GM12891 (cell line): ENCODE measurements at regions not wholly inside any gene's neighbourhood (a gene's known extent, or its start where the extent isn't known, plus 50 kb on each side); places are given as distances from the start of the nearest gene placed in this dataset.
"Not testable (repeated sequence)": the region's sequence is repeated elsewhere in the genome, so short reads cannot be mapped to it uniquely, and the experiment has no call there.

ENCODE experiments used
- PAX5 ChIP-seq: IDR thresholded peaks from 2 replicates; pipeline ENCODE4 v1.6.1; 2011; ENCODE audit warnings: low read length, moderate library complexity, mild to moderate bottlenecking; ENCODE audit not compliant: insufficient read depth, severe bottlenecking
- POLR2A ChIP-seq: IDR thresholded peaks from 2 replicates; pipeline ENCODE4 v1.6.1; 2011; ENCODE audit warnings: low read depth, low read length, control low read depth
- POLR2AphosphoS5 ChIP-seq: IDR thresholded peaks from 2 replicates; pipeline ENCODE4 v1.6.1; 2011; ENCODE audit warnings: low read depth, low read length, control low read depth
- POU2F2 ChIP-seq: IDR thresholded peaks from 2 replicates; pipeline ENCODE4 v1.6.1; 2011; ENCODE audit warnings: low read depth, mild to moderate bottlenecking, control low read depth, low read length, moderate library complexity
- SPI1 ChIP-seq: IDR thresholded peaks from 2 replicates; pipeline ENCODE4 v1.6.1; 2011; ENCODE audit warnings: low read depth, low read length, control low read depth
- TAF1 ChIP-seq: IDR thresholded peaks from 2 replicates; pipeline ENCODE4 v1.6.1; 2011; ENCODE audit warnings: low read depth, low read length, control low read depth

- TF ChIP-seq POLR2A, TAF1, POLR2AphosphoS5, SPI1, POU2F2, PAX5: not testable (repeated sequence)
Measured at GRCh38 chr5:71398400-71398799, 57.1 kb upstream of the BDP1 start.
